ENCODE measurements at regions not wholly inside any gene's neighbourhood (a gene's known extent, or its start where the extent isn't known, plus 50 kb on each side); places are given as distances from the start of the nearest gene placed in this dataset.
"Not testable (repeated sequence)": the region's sequence is repeated elsewhere in the genome, so short reads cannot be mapped to it uniquely, and the experiment has no call there.

DNA sequence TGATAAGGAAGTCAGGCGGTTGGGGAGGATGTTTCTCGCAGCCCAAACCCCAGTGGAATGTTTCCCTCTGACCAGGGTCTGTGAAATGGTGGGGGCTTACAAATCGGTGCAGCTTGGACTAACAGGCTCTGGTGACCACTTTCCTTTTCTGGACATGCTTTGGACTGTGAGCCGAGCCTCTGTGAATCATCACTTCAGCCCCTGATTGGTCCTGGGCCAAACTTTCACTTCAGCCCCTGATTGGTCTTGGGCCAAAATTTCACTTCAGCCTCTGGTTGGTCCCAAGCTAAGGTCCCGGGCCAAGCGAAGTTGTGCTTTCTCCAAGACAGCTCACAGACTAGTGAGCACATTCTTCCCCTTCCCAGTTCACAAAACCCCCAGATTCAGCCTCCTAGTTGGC, 223.7 kb upstream of the ANKRD20A1 start:
- ATAC-seq; intact Hi-C loops (cut with DNase I, micrococcal nuclease): not testable (repeated sequence)

DNA sequence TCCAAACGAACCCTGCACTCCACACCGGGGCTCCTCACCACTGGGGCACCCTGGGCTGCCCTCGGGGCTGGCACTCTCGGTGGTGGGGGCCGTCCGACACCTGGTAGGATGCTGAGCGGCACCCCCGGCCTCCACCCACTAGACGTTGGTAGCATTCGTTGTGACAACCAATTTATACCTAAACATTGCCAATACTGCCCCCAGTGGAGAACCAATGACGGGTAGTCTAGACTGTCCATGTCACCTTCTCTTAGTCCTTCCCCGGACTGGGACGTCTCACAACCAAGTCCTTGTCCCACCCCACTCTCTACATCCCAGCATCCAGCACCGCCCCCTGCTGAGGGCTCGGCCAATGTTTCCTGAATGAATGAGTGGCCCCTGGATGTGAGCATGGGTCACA, 246.8 kb upstream of the ANKRD20A1 start:
- intact Hi-C loops (cut with DNase I, micrococcal nuclease), result not testable (repeated sequence)
- ATAC-seq (peak; percentile 61), DNase-seq (peak in 1 of 2 donors; percentile 11)

More for the DNA sequence above, 223.7 kb upstream of the ANKRD20A1 start:
- DNase-seq, result not testable (repeated sequence)

DNA sequence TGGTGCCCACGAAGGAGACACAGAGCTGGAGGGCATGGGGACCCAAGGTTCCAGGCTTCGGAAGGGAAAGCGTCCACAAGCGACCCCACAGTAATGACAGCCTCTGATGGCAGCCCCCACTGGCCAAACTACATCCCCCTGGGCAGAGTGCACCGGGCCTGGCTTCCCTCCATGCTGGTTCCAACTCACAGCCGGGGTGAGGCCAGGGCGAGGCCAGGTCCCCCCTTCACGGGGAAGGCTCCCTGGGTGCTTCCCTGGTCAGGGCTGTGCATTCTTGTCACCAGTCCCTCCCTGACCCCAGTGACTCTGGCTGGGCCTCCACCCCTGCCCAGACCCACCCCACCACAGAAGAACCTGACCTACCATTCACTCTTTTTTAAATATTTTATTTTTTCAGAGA, 248.9 kb upstream of the ANKRD20A1 start:
- ATAC-seq; intact Hi-C loops (cut with DNase I, micrococcal nuclease); DNase-seq: not testable (repeated sequence)

DNA sequence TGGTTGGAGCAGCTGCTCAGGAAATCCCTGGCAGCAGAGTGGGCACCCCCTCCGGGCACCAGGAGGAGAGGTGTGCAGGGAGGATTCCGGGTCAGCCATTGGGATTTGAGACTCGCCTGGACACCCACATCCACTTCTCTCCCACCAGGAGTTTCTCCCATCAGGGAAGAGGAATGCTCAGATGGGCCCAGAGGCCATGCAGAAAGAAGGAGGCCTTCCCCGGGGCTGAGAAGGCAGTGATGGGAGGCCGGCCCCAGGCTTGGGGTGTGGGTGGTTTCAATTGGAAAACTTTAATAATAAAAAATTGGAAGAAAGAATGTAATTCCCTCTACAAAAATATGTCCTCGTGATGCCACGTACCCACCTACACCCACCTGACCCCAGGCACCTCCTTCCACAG, 249.3 kb upstream of the ANKRD20A1 start:
- ATAC-seq; intact Hi-C loops (cut with DNase I, micrococcal nuclease); DNase-seq: not testable (repeated sequence)

DNA sequence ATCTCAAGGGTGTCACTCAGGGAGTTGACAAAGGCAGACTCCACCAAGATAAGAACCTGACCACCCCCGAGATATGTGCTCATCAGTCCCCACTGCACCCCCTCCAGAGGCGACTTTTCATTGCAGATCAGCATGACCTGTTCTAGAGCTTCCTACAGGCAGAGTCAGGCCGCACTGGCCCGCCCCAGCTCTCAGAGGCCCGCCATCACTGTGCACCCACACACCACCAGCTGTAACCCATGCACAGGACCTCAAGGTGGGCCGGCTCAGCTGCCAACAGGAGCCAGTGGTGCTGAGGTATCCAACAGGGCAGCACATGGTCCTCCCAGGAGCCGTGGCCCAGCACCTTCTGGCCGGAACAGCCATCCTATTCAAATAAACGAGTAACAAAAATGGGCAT, 253.6 kb upstream of the ANKRD20A1 start:
- DNase-seq; ATAC-seq; intact Hi-C loops (cut with DNase I, micrococcal nuclease): not testable (repeated sequence)

DNA sequence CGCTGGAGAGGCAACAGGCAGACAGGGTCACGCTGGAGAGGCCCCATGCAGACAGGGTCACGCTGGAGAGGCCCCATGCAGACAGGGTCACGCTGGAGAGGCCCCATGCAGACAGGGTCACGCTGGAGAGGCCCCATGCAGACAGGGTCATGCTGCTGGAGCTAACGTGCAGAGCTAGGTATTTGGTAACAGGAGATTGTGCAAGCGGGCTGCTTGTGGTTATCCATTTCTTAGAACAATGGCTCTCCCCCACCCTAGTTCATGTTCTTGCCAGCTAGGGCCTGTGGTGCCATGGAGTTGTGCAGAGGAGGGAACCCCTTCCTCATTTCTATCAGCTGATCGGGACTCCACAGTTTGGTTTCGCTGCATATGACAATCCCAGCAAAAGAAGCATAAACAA, 255.1 kb upstream of the ANKRD20A1 start:
- DNase-seq; intact Hi-C loops (cut with DNase I, micrococcal nuclease); ATAC-seq: not testable (repeated sequence)

DNA sequence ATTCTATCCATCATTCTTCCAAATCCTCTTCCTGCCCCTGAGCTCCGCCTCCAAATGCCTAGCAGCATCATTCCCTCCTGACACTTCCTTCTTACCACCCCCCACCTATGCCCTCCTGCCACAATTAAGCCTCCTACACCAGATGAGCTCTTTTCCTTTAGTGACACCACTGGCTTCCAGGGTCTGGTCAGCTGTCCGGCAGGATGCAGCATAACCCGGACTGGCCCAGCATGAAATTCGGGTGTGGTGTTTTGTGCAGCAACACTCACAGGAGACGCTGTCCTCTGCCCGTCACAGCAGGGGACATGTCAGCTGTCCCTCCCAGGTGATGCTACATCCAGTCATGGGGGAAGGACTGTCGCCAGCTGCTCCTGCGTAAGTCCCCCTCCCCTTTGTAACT, 266.3 kb upstream of the ANKRD20A1 start:
- DNase-seq; ATAC-seq; intact Hi-C loops (cut with DNase I, micrococcal nuclease): not testable (repeated sequence)

DNA sequence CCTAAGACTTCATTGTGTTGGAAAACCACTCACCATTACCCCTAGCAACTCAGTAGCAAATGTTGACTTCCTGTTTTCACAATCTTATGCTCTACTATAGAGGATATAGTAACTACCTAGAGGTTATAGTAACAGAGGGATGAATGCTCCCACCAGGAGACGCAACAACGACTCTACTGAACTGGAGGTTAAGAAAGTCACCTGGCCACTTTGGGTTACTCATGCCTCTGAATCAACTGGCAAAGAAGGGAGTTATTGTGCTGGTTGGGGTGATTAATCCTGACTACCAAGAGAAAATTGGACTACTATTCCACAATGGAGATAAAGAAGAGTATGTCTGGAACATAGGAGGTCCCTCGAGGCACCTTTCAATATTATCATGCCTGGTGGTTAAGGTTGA, 302.9 kb upstream of the ANKRD20A1 start:
- DNase-seq; ATAC-seq; intact Hi-C loops (cut with DNase I, micrococcal nuclease): not testable (repeated sequence)

DNA sequence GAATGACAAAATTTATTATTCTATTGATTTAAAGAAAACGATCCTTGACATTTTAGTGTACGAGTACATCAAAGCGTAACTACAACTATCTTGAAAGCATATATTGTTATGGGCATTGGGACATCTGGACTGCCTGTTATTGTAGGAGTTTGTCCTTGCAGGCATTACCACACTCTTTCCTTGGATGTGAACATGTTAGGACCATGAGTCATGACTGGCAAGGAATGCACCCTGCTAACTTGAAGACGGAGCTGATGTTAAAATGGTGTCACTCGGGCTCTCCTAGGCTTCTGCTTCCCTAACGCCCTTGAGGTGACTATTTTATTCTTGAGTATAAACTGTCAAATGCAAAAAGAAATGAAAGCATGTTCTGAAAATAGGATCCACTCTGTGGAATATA, 308.7 kb upstream of the ANKRD20A1 start:
- ATAC-seq; DNase-seq; intact Hi-C loops (cut with DNase I, micrococcal nuclease): not testable (repeated sequence)

DNA sequence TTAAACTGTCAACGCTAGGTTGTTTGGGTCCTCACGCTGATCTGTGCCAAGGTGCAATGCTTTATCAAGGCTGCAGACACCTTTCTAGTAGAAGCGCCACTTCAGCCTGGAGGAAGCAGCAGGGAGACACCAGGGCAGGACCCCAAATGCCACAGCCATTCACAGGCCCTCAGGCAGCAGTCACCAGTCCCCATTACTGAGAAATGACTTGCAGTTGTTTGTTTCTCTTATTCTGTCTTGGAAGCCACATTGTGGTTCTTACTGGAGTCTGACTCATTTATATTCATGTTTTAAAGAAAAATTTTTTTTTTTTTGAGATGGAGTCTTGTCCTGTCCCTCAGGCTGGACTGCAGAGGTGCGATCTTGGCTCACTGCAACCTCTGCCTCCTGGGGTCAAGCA, 328.9 kb upstream of the ANKRD20A1 start:
- ATAC-seq; DNase-seq; intact Hi-C loops (cut with DNase I, micrococcal nuclease): not testable (repeated sequence)

DNA sequence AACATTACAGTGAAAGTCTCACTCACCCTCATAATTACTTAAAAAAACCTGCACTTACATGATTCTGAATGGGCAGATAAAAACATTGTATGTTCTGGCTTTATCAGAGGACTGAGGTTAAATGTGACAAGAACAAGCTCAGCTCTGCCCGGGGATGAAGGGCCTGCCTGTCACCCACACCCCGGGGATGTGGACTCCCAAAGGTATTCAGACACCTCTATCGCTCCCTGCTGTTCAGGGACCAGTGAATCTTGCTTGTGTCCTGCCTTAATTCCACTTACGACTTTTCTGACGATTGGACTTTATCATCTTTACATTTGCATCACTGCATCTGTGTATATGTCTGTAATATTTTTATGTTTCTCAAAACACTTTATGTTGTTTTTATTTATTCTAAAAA, 341.8 kb upstream of the ANKRD20A1 start:
- intact Hi-C loops (cut with DNase I, micrococcal nuclease); DNase-seq: not testable (repeated sequence)
- peak; percentile 58 for ATAC-seq

DNA sequence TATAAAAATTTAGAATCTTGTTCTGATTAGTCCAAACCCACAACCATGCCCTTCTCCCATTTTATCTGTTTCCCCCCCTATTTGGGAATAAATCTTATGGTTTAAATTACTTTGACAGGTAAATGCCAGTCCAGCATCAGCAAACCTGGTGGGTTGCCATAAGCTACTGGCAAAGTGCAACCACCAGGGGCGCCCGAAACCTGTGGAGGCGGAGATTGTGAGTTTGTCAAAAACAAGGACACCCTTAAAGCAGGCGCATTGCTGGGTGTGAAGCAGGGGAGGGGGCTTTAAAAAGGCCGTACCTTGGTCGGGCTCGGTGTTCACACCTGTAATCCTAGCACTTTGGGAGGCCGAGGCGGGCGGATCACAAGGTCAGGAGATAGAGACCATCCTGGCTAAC, 344.1 kb upstream of the ANKRD20A1 start:
- intact Hi-C loops (cut with DNase I, micrococcal nuclease); DNase-seq; ATAC-seq: not testable (repeated sequence)

DNA sequence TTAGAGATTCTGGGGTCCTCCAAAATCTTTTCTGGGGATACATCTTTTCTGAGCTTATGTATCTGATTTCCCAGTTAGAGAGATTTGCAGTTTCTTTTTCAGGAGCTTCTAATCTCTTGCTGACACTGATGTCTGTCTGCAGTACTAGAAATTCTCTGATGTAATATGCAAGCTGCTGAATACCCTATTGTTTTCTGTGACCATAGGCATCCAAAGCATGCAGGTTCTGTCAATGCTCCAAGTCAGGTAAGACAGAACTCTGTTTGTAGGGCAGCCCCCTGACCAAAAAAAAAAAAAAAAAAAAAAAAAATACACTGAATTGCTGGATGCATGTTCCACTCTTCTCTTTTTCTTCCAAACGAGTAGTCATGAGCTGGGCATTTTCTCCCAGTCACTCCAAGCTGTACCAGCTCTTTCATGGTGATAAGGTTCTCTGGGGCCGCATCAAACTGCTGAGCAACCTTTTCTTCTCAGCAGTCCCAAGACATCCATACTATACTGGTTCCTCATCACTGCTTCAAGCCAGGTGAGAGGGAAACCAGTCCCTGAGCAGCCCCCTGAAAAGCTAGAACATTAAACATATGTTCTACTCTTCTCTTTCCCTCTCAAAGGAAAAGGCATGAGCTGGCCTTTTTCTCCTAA, 354.9 kb upstream of the ANKRD20A1 start:
- DNase-seq; ATAC-seq; intact Hi-C loops (cut with DNase I, micrococcal nuclease): not testable (repeated sequence)

DNA sequence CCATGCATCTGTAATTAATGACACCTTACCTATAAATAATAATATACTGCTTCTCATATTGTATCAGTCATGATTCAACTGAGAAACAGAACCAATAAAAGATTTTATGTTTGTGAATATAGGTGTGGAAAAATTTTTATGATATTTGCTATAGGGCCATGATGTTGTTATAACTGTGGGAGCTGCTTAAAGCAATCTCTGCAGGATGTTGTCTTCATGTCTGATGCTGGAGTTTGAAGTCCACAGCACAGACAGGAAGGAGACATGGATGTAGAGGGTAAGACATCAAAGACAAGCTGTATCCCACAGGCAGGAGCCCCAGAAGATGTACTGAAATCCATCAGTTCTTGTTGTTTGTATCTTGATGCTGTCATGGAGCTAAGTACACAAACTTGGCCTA, 366.7 kb upstream of the ANKRD20A1 start:
- peak; percentile 95 for ATAC-seq
- DNase-seq; intact Hi-C loops (cut with DNase I, micrococcal nuclease): not testable (repeated sequence)

DNA sequence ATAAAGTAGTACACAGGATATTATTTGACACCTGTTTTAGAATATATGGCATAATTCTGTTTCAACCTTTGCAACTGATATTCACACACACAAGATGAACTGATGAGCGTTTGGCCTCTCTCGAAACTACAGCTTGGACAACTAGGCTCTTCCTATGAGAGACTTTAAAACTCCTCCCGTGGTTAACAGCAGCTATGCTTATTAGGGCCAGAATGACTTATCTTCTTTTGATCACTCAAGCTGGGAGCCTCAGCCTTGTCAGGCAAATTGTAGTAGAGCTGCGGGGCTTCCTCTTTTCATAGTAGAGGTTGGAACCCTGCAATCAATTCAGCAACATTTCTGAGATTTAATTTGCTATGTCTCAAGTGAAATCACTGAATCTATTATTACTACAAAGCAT, 381.3 kb upstream of the ANKRD20A1 start:
- intact Hi-C loops (cut with DNase I, micrococcal nuclease); DNase-seq; ATAC-seq: not testable (repeated sequence)

DNA sequence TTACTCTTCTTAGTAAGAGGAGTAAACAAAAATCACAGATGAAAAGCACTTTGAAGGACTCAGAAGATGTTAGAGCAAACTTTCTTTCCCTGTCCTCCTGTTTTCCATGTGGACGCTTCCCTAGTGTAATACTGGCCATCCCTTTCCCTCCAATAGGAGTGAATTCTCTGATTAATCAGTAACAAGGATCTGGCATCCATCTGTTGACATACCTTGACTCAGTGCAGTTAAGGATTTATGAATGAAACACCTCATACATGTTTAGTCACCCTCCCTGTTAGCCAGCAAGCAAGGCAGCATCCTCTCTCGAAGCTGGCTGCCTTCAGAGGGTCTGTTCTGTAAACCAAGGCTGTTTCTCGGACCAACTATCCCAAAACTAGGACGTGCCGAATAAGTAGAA, 388.0 kb upstream of the ANKRD20A1 start:
- intact Hi-C loops (cut with DNase I, micrococcal nuclease); DNase-seq: not testable (repeated sequence)
- peak; percentile 100 for ATAC-seq

DNA sequence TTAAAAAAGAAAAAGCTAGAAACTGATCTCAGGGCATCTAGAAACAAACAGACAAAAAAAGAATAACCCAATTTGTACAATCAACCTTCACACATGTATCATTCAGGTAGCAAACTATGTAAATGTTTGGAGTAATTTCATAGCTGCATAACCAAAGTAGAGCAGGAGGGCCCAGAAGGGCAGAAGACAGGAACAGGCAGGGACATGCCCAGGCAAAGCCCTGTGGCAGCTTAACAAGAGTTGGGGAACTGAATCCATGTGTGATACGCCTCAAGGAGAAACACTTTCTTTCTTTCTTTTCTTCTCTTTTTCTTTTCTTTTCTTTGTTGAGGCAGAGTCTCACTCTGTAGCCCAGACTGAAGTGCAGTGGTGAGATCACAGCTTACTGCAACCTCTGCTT, 390.4 kb upstream of the ANKRD20A1 start:
- intact Hi-C loops (cut with DNase I, micrococcal nuclease); DNase-seq; ATAC-seq: not testable (repeated sequence)

DNA sequence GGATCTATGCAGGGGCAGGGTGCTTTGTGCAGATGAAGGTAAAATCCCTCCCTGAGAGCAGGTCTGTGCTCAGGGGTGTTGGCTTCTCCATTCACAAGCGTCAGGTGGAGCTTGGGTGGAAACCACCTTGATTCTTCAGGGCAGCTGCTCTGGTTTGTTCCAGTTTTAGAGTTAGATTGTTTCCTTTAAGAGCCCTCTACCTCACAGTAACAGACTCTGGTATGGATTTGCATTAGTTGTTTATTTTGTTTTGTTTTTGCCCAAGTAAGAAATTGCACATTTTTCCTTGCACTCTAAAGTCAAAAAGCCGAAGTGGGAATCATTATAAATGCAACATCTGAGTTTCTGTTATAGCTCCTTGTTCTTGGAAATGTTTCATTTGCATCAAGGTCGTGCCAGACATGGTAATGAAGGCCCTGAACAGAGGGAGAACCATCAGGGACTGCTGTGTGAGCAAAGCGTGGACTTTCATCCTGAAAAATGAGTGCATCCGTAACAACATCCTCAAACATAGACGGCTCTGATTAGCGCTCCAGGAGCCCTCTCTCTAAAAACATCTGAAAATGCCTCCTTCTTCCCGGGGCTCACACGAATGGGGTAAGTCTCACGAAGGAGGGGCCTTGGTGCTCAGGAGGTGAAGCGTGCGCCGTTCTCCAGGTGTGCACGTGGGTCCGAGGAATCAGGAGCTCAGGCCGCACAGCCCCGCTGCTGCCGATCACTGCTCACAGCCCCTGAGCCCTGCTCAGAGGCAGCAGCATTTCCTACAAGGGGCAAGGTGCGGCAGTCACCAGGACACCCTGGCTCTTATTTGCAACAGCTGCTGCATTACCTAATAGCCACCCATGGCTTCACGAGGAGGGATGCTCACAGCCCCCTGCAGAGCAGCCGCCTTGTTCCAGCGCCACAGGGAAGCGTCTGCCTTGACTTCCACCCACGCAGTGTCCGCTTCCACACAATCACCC, 396.7 kb upstream of the ANKRD20A1 start:
- DNase-seq; intact Hi-C loops (cut with DNase I, micrococcal nuclease); ATAC-seq: not testable (repeated sequence)

DNA sequence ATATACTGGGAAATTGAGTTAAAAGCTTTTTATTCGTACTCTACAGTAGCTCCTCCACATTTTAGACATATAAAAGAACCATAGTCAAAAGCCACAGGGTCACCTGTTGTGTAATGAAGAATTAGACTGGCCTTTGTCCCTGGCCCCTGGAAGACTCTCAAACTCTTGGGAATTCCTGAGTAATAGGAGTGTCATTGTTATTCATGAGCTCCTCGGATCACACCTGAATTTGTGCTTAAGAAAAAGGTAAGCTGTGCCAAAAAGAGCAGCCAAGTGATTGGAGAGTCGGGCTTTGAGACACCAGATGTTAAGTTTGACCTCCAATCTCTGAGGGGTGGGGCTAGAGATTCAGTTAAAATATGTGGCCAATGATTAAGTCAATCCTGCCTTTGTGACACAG, 405.8 kb upstream of the ANKRD20A1 start:
- ATAC-seq; intact Hi-C loops (cut with DNase I, micrococcal nuclease); DNase-seq: not testable (repeated sequence)

All from left colon (tissue), 2 donors.